NCI-H1417 treated with DMSO at 0.1 percent for 48 hours (cell line): ENCODE measurements at regions not wholly inside any gene's neighbourhood (a gene's known extent, or its start where the extent isn't known, plus 50 kb on each side); places are given as distances from the start of the nearest gene placed in this dataset.

Source experiments
- DNase-seq: peaks from one replicate; lab custom pipeline; 2025; lab: John Stamatoyannopoulos, UW

GRCh38 chr13:60772726-60773125 lies 375.7 kb downstream of the TDRD3 start:
- no peak for DNase-seq

DNA sequence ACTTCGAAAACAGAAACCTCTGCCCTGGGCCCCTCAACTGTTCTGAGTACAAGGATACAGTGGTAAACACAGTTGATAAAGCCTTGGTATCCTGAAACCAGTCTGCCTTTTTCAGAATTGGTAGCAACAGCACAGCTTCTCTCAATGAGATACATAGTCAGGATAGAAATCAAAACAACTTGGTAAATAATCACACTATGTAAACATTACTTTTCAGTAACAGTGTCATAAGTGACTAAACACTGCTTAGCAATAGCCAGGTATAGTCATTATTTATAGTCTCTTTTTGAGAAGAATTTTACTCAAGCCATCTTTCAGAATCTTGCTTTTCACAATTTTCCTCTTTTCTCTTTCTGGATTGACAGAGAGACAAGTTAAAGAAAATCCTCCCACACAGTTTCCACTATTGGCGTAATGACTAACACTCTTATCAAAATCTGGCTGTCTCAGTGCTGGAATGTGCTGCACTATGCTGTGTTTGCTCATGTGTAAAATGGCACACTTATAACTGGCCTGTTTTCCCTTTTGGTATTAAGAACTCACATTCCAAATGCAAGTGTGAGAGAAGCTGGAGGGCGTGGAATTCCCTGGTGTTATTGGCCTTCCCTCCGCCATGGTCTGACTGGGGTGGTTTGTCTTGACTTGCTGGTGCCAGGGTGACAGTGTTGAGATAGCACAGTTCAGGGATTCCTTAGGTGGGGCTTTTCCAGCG lies 368.8 kb downstream of the TDRD3 start:
- no peak for DNase-seq

- no peak for DNase-seq
Observed at GRCh38 chr13:60759499-60759898, 362.5 kb downstream of the TDRD3 start.

DNA sequence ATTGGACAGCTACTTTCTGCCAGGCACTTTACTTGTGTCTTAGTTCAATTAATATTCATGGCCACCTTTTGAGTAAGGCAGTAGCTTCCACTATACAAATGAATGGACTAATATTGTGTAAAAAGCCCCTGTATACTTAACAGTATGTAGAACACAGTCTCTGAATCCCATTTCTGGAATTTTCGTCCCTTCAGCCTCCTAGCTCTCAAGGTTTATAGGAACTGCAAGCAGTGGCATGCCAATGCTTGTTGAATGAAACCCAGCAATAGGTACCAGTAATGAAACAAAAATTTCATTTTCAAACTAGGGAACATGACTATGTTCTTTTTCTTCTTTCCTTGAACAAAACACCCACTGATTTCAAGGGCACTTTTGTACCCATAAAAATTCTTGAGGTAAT lies 361.6 kb downstream of the TDRD3 start:
- no peak for DNase-seq

DNA sequence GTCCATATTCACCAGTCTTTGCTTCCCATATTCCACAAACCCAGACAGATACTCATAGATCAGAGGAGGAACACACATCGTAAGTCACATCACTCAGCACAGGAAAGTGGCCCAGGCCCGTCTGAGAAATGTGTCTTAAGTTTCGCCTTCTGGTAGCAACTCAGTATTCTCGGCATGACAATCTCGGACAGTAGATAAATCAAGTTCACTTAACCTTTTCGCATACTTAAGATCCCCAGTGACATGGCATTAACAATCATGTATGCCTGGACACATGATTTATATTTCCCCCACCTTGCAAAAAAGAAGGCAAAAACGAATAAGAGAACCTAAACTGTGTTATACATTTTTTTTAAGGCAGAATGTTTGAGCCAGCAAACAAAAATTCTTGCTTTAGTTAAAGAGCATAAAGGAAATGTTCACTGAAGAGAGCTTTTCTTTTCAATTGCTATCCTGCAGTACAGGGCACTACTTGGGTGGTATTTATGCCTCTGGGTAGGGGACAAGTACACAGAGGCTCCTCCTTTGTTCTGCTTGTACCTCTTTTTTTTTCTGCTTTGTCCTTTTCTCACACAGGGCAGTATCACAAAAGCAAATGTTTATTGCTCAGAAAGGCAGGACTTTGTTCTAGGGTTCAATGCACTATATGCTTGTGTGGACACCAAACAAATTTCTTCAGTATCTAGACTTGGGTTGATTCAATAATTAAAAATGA lies 360.6 kb downstream of the TDRD3 start:
- DNase-seq: no peak

- no peak for DNase-seq
Observed at GRCh38 chr13:60756306-60756705, 359.3 kb downstream of the TDRD3 start.

DNA sequence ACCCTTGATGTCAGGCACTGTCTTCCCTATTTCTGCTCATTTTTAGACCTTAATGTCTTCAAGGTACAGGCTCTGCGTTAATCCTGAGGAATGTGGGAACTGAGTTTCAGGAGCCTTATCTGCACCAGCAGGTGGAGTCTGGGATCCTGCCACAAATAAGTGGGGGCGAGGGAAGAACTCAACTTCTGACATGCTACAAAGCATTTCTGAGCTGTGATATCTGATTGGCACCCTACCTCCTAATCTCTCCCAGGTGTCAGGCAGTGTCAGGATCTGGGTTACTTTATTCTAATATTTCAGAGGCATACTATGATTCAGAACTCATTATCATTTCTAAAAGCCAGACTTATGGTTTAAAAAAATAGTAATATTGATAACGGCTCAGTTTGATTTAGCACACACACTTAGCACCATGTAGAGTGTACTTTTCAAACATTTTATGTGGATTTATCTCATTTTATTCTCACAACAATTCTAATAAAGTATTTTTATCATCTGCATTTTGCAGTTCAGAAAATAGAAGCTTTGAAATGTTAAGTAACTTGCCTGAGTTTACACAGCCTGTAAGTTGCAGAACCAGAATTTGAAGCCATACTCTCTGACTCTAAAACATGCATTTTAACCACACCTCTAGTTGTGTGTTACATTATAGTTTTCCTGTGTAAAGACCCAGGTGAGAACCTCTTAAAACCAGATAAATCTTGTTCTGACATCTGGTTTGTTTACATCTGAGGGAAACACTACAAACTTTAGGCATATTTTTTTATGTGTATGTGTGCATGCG lies 358.6 kb downstream of the TDRD3 start:
- DNase-seq: no peak

GRCh38 chr13:60754211-60755090 lies 357.4 kb downstream of the TDRD3 start:
- DNase-seq: no peak

- DNase-seq: no peak
Observed at GRCh38 chr13:60753641-60754040, 356.6 kb downstream of the TDRD3 start.

DNA sequence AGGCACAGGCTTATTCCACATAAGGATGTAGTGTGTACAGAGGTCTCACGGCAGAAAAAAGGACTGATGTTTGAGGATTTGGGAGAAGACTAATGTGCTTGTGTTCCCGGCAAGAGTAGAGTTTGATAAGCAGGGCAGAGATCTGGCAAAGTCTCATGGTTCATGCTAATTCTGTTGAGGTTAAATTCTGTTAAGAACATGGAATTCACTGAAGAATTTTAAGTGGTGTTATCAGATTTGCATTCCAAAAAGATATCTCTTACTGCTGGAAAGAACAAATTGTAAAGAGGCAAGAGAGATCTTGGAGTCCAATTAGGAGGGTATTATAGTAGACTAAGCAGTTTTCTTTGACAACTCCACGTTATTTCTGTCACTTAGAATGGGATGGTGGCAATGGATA lies 348.3 kb downstream of the TDRD3 start:
- DNase-seq: no peak

GRCh38 chr13:60733933-60734332 lies 336.9 kb downstream of the TDRD3 start:
- no peak for DNase-seq

- no peak for DNase-seq
Observed at GRCh38 chr13:60727140-60727539, 330.1 kb downstream of the TDRD3 start.

- no peak for DNase-seq
Observed at GRCh38 chr13:60721063-60721462, 324.0 kb downstream of the TDRD3 start.

- DNase-seq: no peak
Observed at GRCh38 chr13:60720590-60720989, 323.6 kb downstream of the TDRD3 start.

DNA sequence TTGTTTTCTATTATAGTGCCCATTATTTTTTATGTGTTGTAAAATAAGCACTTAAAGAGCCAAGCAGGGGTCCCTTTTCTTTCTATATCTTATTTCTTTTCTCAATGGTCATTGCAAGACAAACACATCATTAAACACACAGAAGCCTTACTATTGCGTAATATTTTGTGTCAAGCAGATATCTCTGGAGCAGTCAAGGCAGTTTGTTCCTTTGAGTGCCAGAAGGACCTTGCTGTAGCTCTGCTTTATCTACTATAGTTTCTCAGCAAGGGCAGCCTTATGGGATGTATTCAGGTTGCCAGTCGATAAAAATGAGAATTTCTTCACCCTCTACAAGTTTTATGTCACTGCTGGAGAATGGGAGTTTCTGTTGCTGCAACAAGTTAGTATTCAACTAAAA lies 319.3 kb downstream of the TDRD3 start:
- no peak for DNase-seq

DNA sequence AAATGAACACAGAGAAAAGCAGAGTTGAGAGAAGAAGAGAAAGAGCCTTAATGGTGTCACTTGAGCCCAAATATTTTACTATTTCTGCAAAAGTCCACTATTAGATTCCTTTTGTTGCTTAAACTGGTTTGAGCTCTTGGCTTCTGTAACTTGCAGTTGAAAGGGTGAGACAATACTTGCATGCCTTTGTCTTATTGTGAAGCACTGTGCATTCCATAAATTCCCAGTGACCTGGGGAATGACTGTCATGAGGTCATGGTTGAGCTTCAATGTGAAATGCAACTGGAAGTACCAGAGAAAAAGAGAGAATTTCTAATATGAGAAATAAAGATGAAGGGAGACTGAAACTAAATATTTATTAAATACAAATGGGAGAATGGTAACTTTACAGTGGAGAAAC lies 310.9 kb downstream of the TDRD3 start:
- DNase-seq: no peak

DNA sequence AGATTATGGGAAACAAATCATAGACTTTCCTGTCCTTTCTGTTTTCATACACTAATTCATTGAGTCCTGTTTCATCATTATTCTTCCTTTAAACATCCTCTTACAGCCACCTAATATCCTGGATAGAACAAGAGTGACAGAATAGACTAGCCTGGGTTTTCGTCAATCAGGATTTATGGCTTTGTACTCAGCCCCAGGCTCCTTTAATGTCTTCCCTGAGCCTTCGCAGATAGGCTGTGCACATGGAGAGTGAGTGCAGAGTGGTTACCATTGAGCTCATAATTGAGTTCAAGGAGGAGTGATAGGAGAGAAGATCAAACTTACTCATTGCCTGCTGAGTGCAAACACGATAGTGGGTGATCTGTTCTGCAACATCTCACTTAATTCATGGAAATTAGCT lies 304.9 kb downstream of the TDRD3 start:
- DNase-seq: no peak

DNA sequence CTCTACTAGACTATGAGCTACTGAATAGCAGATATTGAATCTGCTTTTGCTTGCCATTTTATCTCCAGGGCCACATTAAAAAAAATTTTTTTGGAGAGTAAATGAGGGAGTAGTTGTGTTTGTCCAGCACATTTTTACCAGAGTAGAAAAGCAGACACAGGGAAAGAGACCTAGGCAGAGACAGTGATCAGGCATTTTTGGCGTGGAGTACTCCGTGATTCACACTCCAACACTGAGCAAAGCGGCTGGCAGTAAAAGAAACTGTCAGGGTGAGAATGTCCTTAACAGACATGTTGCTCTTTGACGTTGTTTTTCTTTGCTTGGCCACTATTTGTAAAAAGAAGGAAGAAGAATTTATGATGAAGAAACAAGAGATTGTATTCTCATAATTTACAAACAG lies 304.0 kb downstream of the TDRD3 start:
- no peak for DNase-seq

GRCh38 chr13:60699636-60700035 lies 302.6 kb downstream of the TDRD3 start:
- no peak for DNase-seq

GRCh38 chr13:60696602-60697001 lies 299.6 kb downstream of the TDRD3 start:
- DNase-seq: no peak

DNA sequence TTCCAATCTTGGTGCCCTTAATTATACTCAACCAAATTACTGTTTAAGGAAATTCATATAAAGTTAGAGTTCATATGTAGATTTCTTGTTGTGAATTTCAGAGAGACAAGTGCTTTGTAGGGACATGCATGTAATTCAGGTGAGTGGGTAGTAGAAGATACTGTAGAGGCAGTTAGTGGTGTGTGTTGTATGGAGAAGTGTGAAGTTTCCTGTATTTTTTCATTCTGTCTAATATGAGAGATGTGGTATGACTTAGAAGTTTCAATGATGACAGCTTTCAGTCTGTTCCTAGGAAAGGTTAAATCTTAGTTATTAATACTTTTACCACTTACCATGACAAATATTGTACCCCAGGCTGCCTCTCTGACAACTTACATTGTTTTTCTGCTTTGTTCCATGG lies 294.2 kb downstream of the TDRD3 start:
- DNase-seq: no peak

GRCh38 chr13:60690604-60691003 lies 293.6 kb downstream of the TDRD3 start:
- no peak for DNase-seq
